Ishikawa (cell line): ENCODE measurements at regions not wholly inside any gene's neighbourhood (a gene's known extent, or its start where the extent isn't known, plus 50 kb on each side); places are given as distances from the start of the nearest gene placed in this dataset.

Experiments
- CREB1 ChIP-seq: IDR thresholded peaks from 2 replicates; pipeline ENCODE4 v1.6.1; 2012; ENCODE audit warnings: low read depth
- EP300 ChIP-seq: IDR thresholded peaks from 2 replicates; pipeline ENCODE4 v1.6.1; 2012; ENCODE audit warnings: borderline replicate concordance
- FOXM1 ChIP-seq: IDR thresholded peaks from 2 replicates; pipeline ENCODE4 v1.6.1; 2012; ENCODE audit warnings: low read depth, borderline replicate concordance
- MAX ChIP-seq: IDR thresholded peaks from 2 replicates; pipeline ENCODE4 v1.6.1; 2012
- RAD21 ChIP-seq: IDR thresholded peaks from 2 replicates; pipeline ENCODE4 v1.6.1; 2012; ENCODE audit warnings: low read depth
- TAF1 ChIP-seq: IDR thresholded peaks from 2 replicates; pipeline ENCODE4 v1.6.1; 2012; ENCODE audit warnings: low read depth, mild to moderate bottlenecking
- TEAD4 ChIP-seq: IDR thresholded peaks from 2 replicates; pipeline ENCODE4 v1.6.1; 2012
- USF1 ChIP-seq: IDR thresholded peaks from 2 replicates; pipeline ENCODE4 v1.6.1; 2012
- YY1 ChIP-seq: IDR thresholded peaks from 2 replicates; pipeline ENCODE4 v1.6.1; 2012; ENCODE audit warnings: low read depth
- ZBTB7A ChIP-seq: IDR thresholded peaks from 2 replicates; pipeline ENCODE4 v1.6.1; 2012; ENCODE audit warnings: low read depth
- TF ChIP-seq, protein P1 (sequence below): IDR thresholded peaks from 2 replicates; pipeline ENCODE4 v1.6.1; 2012; ENCODE audit warnings: low read depth, mild to moderate bottlenecking

- TF ChIP-seq EP300: no peak
- TF ChIP-seq TAF1: no peak
- TF ChIP-seq MAX: no peak
- no peak for TF ChIP-seq RAD21
- TF ChIP-seq USF1: no peak
- no peak for TF ChIP-seq FOXM1
- no peak for TF ChIP-seq CREB1
- TF ChIP-seq, protein P1, sequence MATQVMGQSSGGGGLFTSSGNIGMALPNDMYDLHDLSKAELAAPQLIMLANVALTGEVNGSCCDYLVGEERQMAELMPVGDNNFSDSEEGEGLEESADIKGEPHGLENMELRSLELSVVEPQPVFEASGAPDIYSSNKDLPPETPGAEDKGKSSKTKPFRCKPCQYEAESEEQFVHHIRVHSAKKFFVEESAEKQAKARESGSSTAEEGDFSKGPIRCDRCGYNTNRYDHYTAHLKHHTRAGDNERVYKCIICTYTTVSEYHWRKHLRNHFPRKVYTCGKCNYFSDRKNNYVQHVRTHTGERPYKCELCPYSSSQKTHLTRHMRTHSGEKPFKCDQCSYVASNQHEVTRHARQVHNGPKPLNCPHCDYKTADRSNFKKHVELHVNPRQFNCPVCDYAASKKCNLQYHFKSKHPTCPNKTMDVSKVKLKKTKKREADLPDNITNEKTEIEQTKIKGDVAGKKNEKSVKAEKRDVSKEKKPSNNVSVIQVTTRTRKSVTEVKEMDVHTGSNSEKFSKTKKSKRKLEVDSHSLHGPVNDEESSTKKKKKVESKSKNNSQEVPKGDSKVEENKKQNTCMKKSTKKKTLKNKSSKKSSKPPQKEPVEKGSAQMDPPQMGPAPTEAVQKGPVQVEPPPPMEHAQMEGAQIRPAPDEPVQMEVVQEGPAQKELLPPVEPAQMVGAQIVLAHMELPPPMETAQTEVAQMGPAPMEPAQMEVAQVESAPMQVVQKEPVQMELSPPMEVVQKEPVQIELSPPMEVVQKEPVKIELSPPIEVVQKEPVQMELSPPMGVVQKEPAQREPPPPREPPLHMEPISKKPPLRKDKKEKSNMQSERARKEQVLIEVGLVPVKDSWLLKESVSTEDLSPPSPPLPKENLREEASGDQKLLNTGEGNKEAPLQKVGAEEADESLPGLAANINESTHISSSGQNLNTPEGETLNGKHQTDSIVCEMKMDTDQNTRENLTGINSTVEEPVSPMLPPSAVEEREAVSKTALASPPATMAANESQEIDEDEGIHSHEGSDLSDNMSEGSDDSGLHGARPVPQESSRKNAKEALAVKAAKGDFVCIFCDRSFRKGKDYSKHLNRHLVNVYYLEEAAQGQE: no peak
- TF ChIP-seq TEAD4: no peak
- no peak for TF ChIP-seq ZBTB7A
- TF ChIP-seq YY1: no peak
Measured at GRCh38 chr18:57951999-57952774, 91.8 kb upstream of the NEDD4L start.
